ENCODE measurements at regions not wholly inside any gene's neighbourhood (a gene's known extent, or its start where the extent isn't known, plus 50 kb on each side); places are given as distances from the start of the nearest gene placed in this dataset.
"Not testable (repeated sequence)": the region's sequence is repeated elsewhere in the genome, so short reads cannot be mapped to it uniquely, and the experiment has no call there.

- Histone ChIP-seq H3K4me3 (ENCODE audit: low read length) (no peak overlapping the region), H3K9me3 (ENCODE audit: control insufficient read depth, low read depth, low read length) (peaks cover 19% of the 10 kb centered on the region), H3K27ac (ENCODE audit: low read length) (no peak overlapping the region), H3K4me1 (ENCODE audit: control insufficient read depth, low read depth, low read length) (peaks cover 6% of the 10 kb centered on the region), H3K27me3 (ENCODE audit: control insufficient read depth, insufficient read depth, low read length) (no peaks in the 10 kb centered on the region), H3K36me3 (ENCODE audit: control insufficient read depth, low read depth, low read length) (no peaks in the 10 kb centered on the region), H3K9ac (ENCODE audit: low read length) (no peak overlapping the region)
These were observed 455.0 kb downstream of the ZIC3 start for GRCh38 chrX:138020941-138021340.

- no peaks in the 10 kb centered on the region for H3K27me3 ChIP-seq (ENCODE audit: control insufficient read depth, insufficient read depth, low read length)
These were observed 460.3 kb downstream of the ZIC3 start for GRCh38 chrX:138026211-138026610.

GRCh38 chrX:138031715-138032114 is 465.8 kb downstream of the ZIC3 start:
- Histone ChIP-seq H3K4me1 (ENCODE audit: control insufficient read depth, low read depth, low read length) (no peaks in the 10 kb centered on the region), H3K9ac (ENCODE audit: low read length) (no peak overlapping the region), H3K27ac (ENCODE audit: low read length) (no peak overlapping the region), H3K36me3 (ENCODE audit: control insufficient read depth, low read depth, low read length) (no peaks in the 10 kb centered on the region), H3K27me3 (ENCODE audit: control insufficient read depth, insufficient read depth, low read length) (no peaks in the 10 kb centered on the region), H3K9me3 (ENCODE audit: control insufficient read depth, low read depth, low read length) (peaks cover 5% of the 10 kb centered on the region), H3K4me3 (ENCODE audit: low read length) (no peak overlapping the region)

More at GRCh38 chrX:138026211-138026610, 460.3 kb downstream of the ZIC3 start:
- H3K4me3 ChIP-seq (ENCODE audit: low read length): no peak overlapping the region
- H3K9ac ChIP-seq (ENCODE audit: low read length): no peak overlapping the region
- no peak overlapping the region for H3K27ac ChIP-seq (ENCODE audit: low read length)
- no peaks in the 10 kb centered on the region for H3K4me1 ChIP-seq (ENCODE audit: control insufficient read depth, low read depth, low read length)
- H3K9me3 ChIP-seq (ENCODE audit: control insufficient read depth, low read depth, low read length): peaks cover 21% of the 10 kb centered on the region
- no peaks in the 10 kb centered on the region for H3K36me3 ChIP-seq (ENCODE audit: control insufficient read depth, low read depth, low read length)

- no peaks in the 10 kb centered on the region for H3K4me1 ChIP-seq (ENCODE audit: control insufficient read depth, low read depth, low read length)
- no peak overlapping the region for H3K4me3 ChIP-seq (ENCODE audit: low read length)
- no peaks in the 10 kb centered on the region for H3K27me3 ChIP-seq (ENCODE audit: control insufficient read depth, insufficient read depth, low read length)
- no peaks in the 10 kb centered on the region for H3K36me3 ChIP-seq (ENCODE audit: control insufficient read depth, low read depth, low read length)
- no peak overlapping the region for H3K9ac ChIP-seq (ENCODE audit: low read length)
- H3K9me3 ChIP-seq (ENCODE audit: control insufficient read depth, low read depth, low read length): peaks cover 10% of the 10 kb centered on the region
- H3K27ac ChIP-seq (ENCODE audit: low read length): no peak overlapping the region
These were observed 468.2 kb downstream of the ZIC3 start for GRCh38 chrX:138034136-138034535.

- Histone ChIP-seq H3K27me3 (ENCODE audit: control insufficient read depth, insufficient read depth, low read length) (no peaks in the 10 kb centered on the region), H3K36me3 (ENCODE audit: control insufficient read depth, low read depth, low read length) (no peaks in the 10 kb centered on the region), H3K27ac (ENCODE audit: low read length) (no peak overlapping the region), H3K9me3 (ENCODE audit: control insufficient read depth, low read depth, low read length) (peaks cover 15% of the 10 kb centered on the region), H3K9ac (ENCODE audit: low read length) (no peak overlapping the region), H3K4me1 (ENCODE audit: control insufficient read depth, low read depth, low read length) (no peaks in the 10 kb centered on the region), H3K4me3 (ENCODE audit: low read length) (no peak overlapping the region)
These were observed 471.6 kb downstream of the ZIC3 start for GRCh38 chrX:138037548-138037947.

GRCh38 chrX:138057883-138058282 is 492.0 kb downstream of the ZIC3 start:
- Histone ChIP-seq H3K36me3 (ENCODE audit: control insufficient read depth, low read depth, low read length) (no peaks in the 10 kb centered on the region), H3K27me3 (ENCODE audit: control insufficient read depth, insufficient read depth, low read length) (no peaks in the 10 kb centered on the region), H3K4me3 (ENCODE audit: low read length) (no peak overlapping the region), H3K27ac (ENCODE audit: low read length) (no peak overlapping the region), H3K9ac (ENCODE audit: low read length) (no peak overlapping the region), H3K4me1 (ENCODE audit: control insufficient read depth, low read depth, low read length) (no peaks in the 10 kb centered on the region), H3K9me3 (ENCODE audit: control insufficient read depth, low read depth, low read length) (peaks cover 18% of the 10 kb centered on the region)

GRCh38 chrX:138058931-138059330 is 493.0 kb downstream of the ZIC3 start:
- Histone ChIP-seq H3K4me1 (ENCODE audit: control insufficient read depth, low read depth, low read length) (no peaks in the 10 kb centered on the region), H3K36me3 (ENCODE audit: control insufficient read depth, low read depth, low read length) (no peaks in the 10 kb centered on the region), H3K27ac (ENCODE audit: low read length) (no peak overlapping the region), H3K4me3 (ENCODE audit: low read length) (no peak overlapping the region), H3K27me3 (ENCODE audit: control insufficient read depth, insufficient read depth, low read length) (no peaks in the 10 kb centered on the region), H3K9me3 (ENCODE audit: control insufficient read depth, low read depth, low read length) (peaks cover 18% of the 10 kb centered on the region), H3K9ac (ENCODE audit: low read length) (no peak overlapping the region)

GRCh38 chrX:138067415-138067814 is 501.5 kb downstream of the ZIC3 start:
- Histone ChIP-seq H3K27ac (ENCODE audit: low read length) (no peak overlapping the region), H3K4me3 (ENCODE audit: low read length) (no peak overlapping the region), H3K9me3 (ENCODE audit: control insufficient read depth, low read depth, low read length) (peaks cover 11% of the 10 kb centered on the region), H3K4me1 (ENCODE audit: control insufficient read depth, low read depth, low read length) (no peaks in the 10 kb centered on the region), H3K9ac (ENCODE audit: low read length) (no peak overlapping the region), H3K27me3 (ENCODE audit: control insufficient read depth, insufficient read depth, low read length) (no peaks in the 10 kb centered on the region), H3K36me3 (ENCODE audit: control insufficient read depth, low read depth, low read length) (no peaks in the 10 kb centered on the region)

GRCh38 chrX:138073626-138074025 is 507.7 kb downstream of the ZIC3 start:
- Histone ChIP-seq H3K27ac (ENCODE audit: low read length) (no peak overlapping the region), H3K9me3 (ENCODE audit: control insufficient read depth, low read depth, low read length) (peaks cover 5% of the 10 kb centered on the region), H3K4me3 (ENCODE audit: low read length) (no peak overlapping the region), H3K9ac (ENCODE audit: low read length) (no peak overlapping the region), H3K27me3 (ENCODE audit: control insufficient read depth, insufficient read depth, low read length) (no peaks in the 10 kb centered on the region), H3K4me1 (ENCODE audit: control insufficient read depth, low read depth, low read length) (no peaks in the 10 kb centered on the region), H3K36me3 (ENCODE audit: control insufficient read depth, low read depth, low read length) (no peaks in the 10 kb centered on the region)

- H3K4me3 ChIP-seq (ENCODE audit: low read length): no peak overlapping the region
- H3K9ac ChIP-seq (ENCODE audit: low read length): no peak overlapping the region
- H3K4me1 ChIP-seq (ENCODE audit: control insufficient read depth, low read depth, low read length): peaks cover 3% of the 10 kb centered on the region
- H3K36me3 ChIP-seq (ENCODE audit: control insufficient read depth, low read depth, low read length): no peaks in the 10 kb centered on the region
- no peaks in the 10 kb centered on the region for H3K27me3 ChIP-seq (ENCODE audit: control insufficient read depth, insufficient read depth, low read length)
- peaks cover 12% of the 10 kb centered on the region for H3K9me3 ChIP-seq (ENCODE audit: control insufficient read depth, low read depth, low read length)
- H3K27ac ChIP-seq (ENCODE audit: low read length): no peak overlapping the region
These were observed 516.3 kb downstream of the ZIC3 start for GRCh38 chrX:138082251-138082650.

GRCh38 chrX:138082896-138083295 is 517.0 kb downstream of the ZIC3 start:
- H3K27ac ChIP-seq (ENCODE audit: low read length): no peak overlapping the region
- H3K4me1 ChIP-seq (ENCODE audit: control insufficient read depth, low read depth, low read length): peaks cover 3% of the 10 kb centered on the region
- H3K4me3 ChIP-seq (ENCODE audit: low read length): no peak overlapping the region
- no peaks in the 10 kb centered on the region for H3K36me3 ChIP-seq (ENCODE audit: control insufficient read depth, low read depth, low read length)
- no peak overlapping the region for H3K9ac ChIP-seq (ENCODE audit: low read length)
- H3K9me3 ChIP-seq (ENCODE audit: control insufficient read depth, low read depth, low read length): peaks cover 12% of the 10 kb centered on the region
- H3K27me3 ChIP-seq (ENCODE audit: control insufficient read depth, insufficient read depth, low read length): no peaks in the 10 kb centered on the region

- not testable (repeated sequence) for H3K36me3 ChIP-seq (ENCODE audit: control insufficient read depth, low read depth, low read length); H3K4me3 ChIP-seq (ENCODE audit: low read length); H3K4me1 ChIP-seq (ENCODE audit: control insufficient read depth, low read depth, low read length); H3K9me3 ChIP-seq (ENCODE audit: control insufficient read depth, low read depth, low read length); H3K9ac ChIP-seq (ENCODE audit: low read length); H3K27ac ChIP-seq (ENCODE audit: low read length); H3K27me3 ChIP-seq (ENCODE audit: control insufficient read depth, insufficient read depth, low read length)
These were observed 545.0 kb downstream of the ZIC3 start for GRCh38 chrX:138110910-138111309.

Measured in iPS-18a (cell line).